Epithelial cell of esophagus (primary cell): ENCODE measurements at regions not wholly inside any gene's neighbourhood (a gene's known extent, or its start where the extent isn't known, plus 50 kb on each side); places are given as distances from the start of the nearest gene placed in this dataset.

ENCODE experiments used
- DNase-seq: peaks from one replicate; pipeline ENCODE4 v3.0.0; 2010; ENCODE audit warnings: low read depth
- H3K4me3 ChIP-seq: 2 replicates; pipeline ENCODE4 v1.5.1; 2011; ENCODE audit warnings: mild to moderate bottlenecking, low read length, control low read depth
- CTCF ChIP-seq: IDR thresholded peaks from 2 replicates; pipeline ENCODE4 v1.5.1; 2011; ENCODE audit warnings: low read depth, mild to moderate bottlenecking, low read length, control low read depth, inconsistent platforms; ENCODE audit not compliant: insufficient read depth; ENCODE audit errors: missing control alignments

GRCh38 chr16:55947366-55947765 is 72.2 kb upstream of the CES5A start:
- H3K4me3 ChIP-seq, result no peak overlapping the region
- no peak for TF ChIP-seq CTCF
- DNase-seq, result no peak

- H3K4me3 ChIP-seq, result no peak overlapping the region
- DNase-seq, result peak; percentile 50
- TF ChIP-seq CTCF, result peak; percentile 97
Observed at GRCh38 chr16:55944377-55944802, 69.2 kb upstream of the CES5A start.

- DNase-seq, result no peak
- TF ChIP-seq CTCF, result no peak
- no peak overlapping the region for H3K4me3 ChIP-seq
Observed at GRCh38 chr16:55943267-55943666, 68.1 kb upstream of the CES5A start.

- TF ChIP-seq CTCF, result no peak
- DNase-seq, result no peak
- no peak overlapping the region for H3K4me3 ChIP-seq
Observed at GRCh38 chr16:55942821-55943220, 67.6 kb upstream of the CES5A start.

- TF ChIP-seq CTCF, result no peak
- no peak for DNase-seq
- H3K4me3 ChIP-seq, result no peak overlapping the region
Observed at GRCh38 chr16:55941552-55941951, 66.4 kb upstream of the CES5A start.

- no peak for DNase-seq
- H3K4me3 ChIP-seq, result no peak overlapping the region
- TF ChIP-seq CTCF, result no peak
Observed at GRCh38 chr16:55938126-55938525, 63.0 kb upstream of the CES5A start.

- DNase-seq, result no peak
Observed at GRCh38 chr16:55933038-55933437, 57.9 kb upstream of the CES5A start.

More at GRCh38 chr16:55933038-55933437, 57.9 kb upstream of the CES5A start:
- TF ChIP-seq CTCF, result no peak
- no peak overlapping the region for H3K4me3 ChIP-seq
